HL-60 (cell line): ENCODE measurements at regions not wholly inside any gene's neighbourhood (a gene's known extent, or its start where the extent isn't known, plus 50 kb on each side); places are given as distances from the start of the nearest gene placed in this dataset.

ENCODE experiments used
- POLR2AphosphoS5 ChIP-seq: IDR thresholded peaks from 2 replicates; pipeline ENCODE4 v1.6.1; 2012; ENCODE audit warnings: low read depth
- SPI1 ChIP-seq: IDR thresholded peaks from 2 replicates; pipeline ENCODE4 v1.6.1; 2012; ENCODE audit warnings: low read depth, mild to moderate bottlenecking, borderline replicate concordance
- TF ChIP-seq, protein P1 (sequence below): IDR thresholded peaks from one replicate; pipeline ENCODE4 v1.5.1; 2011; ENCODE audit warnings: low read length, control low read depth, inconsistent platforms; ENCODE audit not compliant: insufficient read depth

DNA sequence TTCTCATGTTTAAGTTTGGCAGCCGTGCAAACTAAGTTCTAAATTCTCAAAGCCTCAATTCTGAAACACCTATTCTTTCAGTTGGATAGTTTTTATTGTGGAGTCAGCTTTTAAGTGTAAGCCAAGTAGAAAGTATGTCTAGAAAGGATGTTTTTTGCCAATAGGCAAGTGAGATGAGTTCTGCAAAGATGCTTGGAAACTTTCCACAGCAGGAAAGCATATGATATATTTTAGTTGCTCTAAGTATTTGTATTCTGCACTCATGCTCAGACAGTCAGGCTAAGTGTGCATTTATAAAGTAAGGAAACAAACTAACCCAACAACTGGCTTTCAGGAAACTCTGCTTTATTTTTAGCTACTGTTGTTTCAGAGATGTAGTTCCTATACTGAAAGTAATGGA lies 67.3 kb upstream of the CDH18 start:
- TF ChIP-seq, protein P1, sequence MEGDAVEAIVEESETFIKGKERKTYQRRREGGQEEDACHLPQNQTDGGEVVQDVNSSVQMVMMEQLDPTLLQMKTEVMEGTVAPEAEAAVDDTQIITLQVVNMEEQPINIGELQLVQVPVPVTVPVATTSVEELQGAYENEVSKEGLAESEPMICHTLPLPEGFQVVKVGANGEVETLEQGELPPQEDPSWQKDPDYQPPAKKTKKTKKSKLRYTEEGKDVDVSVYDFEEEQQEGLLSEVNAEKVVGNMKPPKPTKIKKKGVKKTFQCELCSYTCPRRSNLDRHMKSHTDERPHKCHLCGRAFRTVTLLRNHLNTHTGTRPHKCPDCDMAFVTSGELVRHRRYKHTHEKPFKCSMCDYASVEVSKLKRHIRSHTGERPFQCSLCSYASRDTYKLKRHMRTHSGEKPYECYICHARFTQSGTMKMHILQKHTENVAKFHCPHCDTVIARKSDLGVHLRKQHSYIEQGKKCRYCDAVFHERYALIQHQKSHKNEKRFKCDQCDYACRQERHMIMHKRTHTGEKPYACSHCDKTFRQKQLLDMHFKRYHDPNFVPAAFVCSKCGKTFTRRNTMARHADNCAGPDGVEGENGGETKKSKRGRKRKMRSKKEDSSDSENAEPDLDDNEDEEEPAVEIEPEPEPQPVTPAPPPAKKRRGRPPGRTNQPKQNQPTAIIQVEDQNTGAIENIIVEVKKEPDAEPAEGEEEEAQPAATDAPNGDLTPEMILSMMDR = no peak
- no peak for TF ChIP-seq POLR2AphosphoS5
- no peak for TF ChIP-seq SPI1
